Stimulated activated CD8-positive, alpha-beta memory T cell treated with anti-CD3 and anti-CD28 coated beads, Interleukin-12 subunit alpha, Interleukin-12 subunit beta, amount 100 ng/mL, for 1 hour (primary cell): ENCODE measurements at regions not wholly inside any gene's neighbourhood (a gene's known extent, or its start where the extent isn't known, plus 50 kb on each side); places are given as distances from the start of the nearest gene placed in this dataset.
"Not testable (repeated sequence)": the region's sequence is repeated elsewhere in the genome, so short reads cannot be mapped to it uniquely, and the experiment has no call there.

Experiments
- DNase-seq: peaks from one replicate; pipeline ENCODE4 v3.0.0-alpha.2; 2020; ENCODE audit warnings: low read depth

DNA sequence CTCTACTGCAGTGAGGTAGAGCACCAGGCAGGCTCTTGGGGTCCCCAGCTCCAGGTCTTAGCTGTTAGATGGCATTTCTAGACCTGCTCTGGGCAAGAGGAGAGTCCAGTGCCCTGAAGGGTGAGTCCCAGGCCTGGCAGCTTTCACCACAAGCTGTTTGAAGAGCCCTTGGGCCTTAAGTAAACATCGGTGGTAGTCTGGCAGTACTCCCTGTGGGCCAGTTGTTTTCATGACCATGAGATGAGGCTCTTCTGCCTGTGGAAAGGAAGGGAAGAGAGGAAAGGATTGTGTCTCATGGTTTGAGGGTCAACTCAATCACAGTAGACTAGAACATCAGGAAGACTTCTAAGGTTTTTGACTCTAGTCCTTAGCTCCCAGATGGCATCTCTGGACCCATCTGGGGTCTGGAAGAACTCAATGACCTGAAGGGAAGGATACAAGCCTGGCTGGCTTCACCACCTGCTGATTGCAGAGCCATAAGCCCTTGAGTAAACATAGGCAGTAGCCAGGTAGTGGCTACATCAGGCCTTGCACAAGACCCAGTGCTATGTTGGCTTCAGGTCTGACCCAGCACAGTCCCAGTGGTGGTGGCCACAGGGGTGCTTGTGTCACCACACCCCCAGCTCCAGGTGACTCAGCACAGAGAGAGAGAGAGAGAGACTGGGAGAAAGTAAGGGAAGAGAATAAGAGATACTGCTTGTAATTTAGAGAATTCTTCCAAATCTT is 114.3 kb upstream of the PCSK5 start:
- no peak for DNase-seq

DNA sequence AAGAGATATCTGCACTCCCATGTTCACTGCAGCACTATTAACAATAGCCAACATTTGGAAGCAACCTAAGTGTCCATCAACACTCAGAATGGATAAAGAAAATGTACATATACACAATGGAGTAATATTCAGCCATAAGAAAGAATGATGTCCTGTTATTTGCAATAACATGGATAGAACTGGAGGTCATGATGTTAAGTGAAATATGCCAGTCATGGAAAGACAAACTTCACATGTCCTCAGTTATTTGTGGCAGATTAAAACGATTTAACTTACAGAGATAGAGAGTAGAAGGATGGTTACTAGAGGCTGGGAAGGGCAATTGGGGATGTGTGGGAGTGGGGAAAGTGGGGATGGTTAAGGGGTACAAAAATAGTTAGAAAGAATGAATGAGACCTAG is 110.3 kb upstream of the PCSK5 start:
- no peak for DNase-seq

DNA sequence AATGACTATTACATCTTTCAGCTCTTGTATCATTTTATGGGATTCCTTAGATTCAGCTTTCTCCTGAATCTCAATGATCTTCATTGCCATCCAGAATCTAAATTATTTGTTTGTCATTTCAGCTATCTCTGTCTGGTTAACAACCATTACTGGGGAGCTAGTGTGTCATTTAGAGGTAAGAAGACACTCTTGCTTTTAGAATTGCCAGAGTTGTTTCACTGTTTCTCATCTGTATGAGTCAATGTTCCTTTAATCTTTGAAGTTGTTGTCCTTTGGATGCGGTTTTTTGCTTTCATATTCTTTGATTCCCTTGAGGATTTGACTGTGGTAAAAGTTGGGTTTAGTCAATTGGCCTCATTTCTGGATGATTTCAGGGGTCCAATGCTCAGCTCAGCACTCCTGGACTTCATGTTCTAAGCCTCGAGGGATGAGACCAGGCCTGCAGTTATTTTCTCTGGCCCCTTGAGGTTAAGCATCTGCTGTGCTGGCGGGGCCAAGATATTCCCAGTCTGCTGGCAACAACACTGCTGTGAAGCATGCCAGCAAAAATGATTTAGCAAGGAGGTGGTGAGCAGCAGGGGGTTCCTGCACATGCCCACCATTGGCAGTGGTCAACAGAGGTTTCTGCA is 102.4 kb upstream of the PCSK5 start:
- no peak for DNase-seq

DNA sequence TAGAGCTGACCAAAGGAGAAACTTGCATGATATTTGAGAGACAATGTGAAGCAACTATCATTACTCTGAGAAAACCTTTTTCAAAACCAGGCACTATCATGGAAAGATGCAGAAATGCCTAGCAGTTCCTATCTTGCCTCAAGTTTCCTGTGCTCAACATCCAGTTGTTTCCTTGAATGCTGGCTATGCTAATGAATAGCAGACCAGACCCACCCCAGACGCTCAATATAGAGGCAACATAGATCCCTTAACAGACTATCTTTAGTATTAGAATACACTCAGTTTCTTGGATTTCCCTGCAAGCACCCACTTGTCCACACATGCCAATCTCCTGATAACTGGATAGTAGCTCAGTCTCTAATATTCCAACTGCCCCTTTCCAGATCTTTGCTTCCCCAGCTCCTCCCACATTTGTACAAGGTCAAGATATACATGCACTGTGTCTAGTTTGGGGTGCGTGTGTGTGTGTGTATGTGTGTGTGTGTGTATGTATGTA is 93.3 kb upstream of the PCSK5 start:
- DNase-seq: no peak

DNA sequence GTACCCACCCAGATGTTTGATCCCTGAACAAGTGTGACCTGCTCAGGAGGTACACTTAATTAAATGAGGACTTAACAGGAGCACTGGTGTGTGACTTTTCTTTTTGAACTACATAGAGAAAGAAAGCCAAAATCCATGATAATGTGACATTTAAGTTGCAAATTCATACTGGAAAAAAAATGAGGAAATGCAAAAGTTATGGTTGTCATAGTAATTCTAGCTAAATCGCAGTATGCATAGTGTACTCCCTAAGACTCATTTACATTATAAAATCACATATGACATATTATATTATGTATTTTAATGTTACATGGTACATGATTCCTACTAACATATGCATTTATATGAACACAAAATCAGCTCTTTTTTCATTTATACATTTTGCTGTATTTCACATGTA is 92.0 kb upstream of the PCSK5 start:
- no peak for DNase-seq

DNA sequence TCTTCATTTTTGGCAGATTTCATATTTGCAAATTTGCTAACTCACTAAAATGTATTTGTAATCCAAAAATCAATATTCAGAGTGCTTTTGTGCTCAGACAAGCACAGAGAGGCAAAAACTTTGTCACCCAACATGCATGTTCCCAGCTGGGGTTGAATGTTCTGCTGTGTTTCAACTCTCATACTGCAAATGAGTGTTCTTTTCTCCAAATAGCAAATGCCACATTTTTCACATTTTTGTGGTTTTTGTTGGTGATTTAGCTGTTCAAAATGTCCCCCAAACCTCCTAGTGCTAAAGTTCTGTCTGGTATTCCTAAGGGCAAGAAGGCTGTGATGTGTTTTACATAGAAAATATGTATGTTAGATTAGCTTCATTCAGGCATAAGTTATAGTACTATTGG is 87.3 kb upstream of the PCSK5 start:
- no peak for DNase-seq

DNA sequence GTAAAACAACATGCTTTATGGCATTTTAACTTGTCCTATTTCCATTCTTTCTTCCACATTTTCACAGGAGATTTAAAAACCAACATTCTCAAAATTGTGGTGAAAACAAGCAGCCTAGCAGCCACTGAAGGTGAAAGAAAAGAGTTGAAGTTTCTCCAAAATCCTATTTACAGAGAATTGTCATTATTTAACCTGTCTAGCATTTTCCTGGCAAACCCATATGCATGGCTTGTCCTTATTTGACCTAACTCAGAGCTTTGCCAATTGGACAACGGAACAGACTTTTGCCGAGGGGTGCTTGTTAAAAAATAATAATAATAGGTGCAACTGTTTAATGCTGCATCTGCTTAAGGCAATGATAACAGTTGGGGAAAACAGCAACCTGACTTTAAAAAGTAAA is 80.4 kb upstream of the PCSK5 start:
- DNase-seq: no peak

DNA sequence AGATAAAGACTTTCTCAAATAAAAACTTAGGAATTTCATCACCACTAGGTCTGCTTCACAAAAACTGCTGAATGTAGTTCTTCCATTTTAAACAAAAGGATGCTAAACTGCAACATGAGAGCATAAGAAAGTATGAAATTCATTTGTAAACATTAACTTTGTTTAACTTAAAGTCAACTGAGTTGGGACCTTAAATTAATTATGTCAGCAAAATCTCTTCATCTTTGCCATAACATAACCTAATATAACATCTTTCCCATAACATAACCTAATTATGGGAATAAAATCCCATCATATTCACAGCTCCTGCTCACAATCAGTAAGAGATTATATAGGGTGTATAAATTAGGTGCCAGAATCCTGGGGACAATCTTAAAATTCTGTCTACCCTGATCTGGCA is 78.8 kb upstream of the PCSK5 start:
- no peak for DNase-seq

DNA sequence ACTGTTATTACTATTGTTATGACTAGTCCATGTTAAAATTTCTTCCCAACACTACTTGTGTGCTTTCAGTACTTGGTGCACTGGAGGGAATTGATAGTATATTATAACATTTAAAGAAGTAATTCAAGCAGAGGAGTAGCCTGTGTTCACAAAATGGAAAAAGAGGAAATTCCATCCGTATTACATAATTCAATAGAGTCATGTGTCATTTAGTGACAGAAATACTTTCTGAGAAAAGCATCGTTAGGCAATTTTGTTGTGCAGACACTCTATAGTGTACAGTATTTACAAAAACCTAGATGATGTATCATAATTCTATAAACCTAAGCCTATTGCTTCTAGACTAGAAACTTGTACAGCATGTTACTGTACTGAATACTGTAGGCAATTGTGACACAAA is 78.3 kb upstream of the PCSK5 start:
- no peak for DNase-seq

DNA sequence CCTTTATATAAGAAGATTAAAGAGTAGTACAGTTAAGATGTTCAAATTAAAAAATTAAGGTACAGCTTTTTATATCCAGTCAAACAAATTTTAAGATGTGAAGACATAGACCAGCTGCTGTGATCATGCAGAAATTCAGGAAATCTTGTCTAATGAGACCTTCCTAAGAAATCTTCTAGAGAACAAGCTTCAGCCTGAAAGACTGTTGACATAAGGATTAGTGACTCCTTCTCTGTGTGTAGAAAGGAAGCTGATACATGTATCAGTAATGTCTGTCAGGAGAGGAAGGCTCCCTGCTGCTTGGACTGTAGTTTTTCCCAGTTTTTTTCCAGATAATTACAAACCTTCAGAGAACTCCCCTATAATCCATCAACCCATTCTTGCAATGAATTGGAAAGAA is 75.8 kb upstream of the PCSK5 start:
- DNase-seq: no peak

DNA sequence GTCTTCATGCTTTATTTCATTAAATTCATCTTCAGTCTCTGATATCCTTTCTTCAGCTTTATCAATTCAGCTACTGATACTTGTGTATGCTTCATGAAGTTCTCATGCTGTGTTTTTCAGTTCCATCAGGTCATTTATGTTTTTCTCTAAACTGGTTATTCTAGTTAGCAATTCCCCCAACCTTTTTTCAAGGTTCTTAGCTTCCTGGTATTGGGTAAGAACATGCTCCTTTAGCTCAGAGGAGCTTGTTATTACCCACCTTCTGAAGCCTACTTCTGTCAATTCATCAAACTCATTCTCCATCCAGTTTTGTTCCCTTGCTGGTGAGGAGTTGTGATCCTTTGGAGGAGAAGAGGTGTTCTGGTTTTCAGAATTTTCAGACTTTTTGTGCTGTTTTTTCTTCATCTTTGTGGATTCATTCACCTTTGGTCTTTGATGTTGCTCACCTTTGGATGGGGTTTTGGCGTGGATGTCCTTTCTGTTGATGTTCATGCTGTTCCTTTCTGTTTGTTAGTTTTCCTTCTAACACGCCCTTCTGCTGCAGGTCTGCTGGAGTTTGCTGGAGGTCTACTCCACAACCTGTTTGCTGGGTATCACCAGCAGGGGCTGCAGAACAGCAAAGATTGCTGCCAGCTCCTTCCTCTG is 69.9 kb upstream of the PCSK5 start:
- DNase-seq: not testable (repeated sequence)

DNA sequence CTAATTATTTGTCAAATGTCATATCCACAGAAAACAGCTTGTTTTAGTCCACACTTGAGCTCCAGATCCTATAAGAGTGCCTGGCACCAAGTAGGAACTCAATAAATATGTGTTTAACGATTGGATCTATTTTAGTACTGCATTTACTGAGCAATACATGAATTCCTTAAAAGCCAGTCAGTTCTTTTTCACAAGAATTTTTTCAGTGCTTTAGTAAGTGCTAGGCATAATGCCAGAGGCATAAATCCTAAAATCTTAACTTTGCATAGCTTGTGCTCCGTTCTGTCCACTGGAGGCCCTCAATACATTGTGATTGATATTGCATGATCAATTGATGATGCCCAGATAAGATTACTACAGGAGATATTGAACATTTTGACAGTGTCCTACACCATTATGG is 67.3 kb upstream of the PCSK5 start:
- no peak for DNase-seq

DNA sequence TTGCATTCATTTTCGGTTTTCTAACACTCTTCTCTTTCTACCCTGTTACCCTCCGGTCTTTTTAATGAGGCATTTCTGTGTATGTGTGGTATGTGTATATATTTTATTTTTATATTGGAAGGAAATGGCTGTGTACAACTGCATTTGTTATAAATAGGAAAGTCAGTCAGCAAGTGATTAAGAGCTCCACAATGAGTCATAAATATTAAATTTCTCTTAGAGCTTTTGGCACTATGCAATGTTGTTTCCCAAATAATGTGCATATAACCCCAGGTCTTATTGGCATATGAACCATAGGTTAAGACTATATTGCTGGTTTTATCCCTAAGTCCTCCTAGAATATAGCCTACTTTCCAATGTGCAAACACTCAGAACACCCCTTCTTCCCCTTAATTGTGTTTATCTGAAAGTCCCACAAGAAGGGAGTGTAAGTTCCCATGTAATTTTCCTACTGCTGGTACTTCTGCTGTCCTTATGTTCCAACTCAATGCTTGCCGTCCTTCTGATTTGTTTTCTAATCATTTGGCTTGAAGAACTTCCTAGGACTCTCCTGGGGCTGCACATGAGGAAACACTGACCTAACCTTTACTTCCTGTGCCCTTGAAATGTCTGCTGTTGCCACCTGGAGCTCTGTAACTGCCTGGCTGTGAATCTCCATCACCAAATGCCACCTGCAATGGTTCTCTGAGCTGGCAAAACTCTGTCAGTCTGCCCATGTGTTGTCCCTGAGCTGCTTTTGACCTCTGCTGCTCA is 65.5 kb upstream of the PCSK5 start:
- DNase-seq: no peak

DNA sequence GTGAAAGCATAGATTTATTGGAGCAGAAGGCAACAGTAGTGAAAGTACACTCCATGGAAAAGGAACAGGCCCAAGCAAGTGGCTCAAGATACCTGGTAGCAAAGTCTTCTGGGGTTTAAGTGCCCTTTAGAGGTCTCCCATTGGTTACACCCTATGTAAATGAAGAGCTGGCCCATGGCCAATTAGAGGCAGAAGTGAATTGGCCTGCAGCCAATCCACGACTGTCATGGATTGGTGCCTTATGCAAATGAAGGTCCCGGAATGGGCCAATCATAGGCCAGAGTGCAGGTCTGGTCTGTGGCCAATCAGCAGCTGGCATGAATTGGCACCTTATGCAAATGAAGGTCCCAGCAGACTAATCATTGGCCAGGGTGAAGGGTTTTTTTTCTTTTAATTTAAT is 64.2 kb upstream of the PCSK5 start:
- no peak for DNase-seq

DNA sequence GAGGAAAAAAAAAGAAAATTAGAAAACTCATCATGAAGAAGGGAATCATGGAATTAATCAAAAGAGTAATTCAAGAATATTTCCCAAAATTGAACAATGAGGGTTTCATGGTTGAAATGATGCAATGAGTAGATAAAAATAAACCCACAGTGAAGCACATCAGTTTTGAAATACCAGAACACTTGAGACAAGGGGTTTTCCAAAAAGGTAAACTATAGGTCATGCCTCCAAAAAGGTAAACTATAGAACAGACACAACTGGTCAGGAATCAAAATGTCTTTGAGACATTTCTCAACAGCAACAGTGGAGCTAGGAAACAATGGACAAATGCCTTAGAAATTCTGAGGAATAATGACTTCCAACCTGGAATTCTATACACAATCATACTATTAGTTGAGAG is 60.2 kb upstream of the PCSK5 start:
- DNase-seq: no peak

DNA sequence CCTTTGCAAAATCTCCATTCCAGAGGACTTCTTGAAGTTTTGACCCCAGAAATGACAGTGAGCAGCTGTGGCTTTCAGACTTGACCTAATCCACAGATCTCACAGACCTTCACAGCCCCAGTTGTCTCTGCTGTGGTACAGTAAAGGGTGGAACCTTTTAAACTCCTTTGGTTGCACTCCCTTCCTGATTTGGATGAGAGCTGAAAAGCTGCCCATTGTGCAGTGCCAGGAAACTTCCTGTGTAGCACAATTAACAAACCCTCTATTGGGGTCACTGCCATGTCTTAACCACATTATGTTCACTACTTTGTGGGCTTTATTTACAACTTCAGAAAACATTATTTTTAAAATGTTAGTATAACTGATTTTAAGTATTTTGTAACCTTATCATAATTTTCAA is 56.7 kb upstream of the PCSK5 start:
- DNase-seq: no peak

DNA sequence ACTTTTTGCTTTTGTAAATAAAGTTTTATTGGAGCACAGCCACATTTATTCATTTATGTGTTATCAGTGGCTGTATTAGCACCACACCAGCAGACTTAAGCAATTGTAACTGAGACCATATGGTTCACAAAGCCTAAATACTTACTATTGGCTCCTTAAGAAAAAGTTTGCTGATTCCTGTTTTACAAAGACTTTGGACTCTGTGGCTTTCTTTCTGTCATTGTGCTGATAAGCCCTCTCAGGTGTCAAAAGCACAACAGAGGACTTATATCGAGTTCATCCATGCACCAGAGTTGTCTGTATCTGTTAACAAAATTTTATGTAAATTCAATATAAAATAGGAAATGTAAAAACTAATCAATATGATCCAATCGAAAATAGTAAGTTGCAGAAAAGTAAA is 55.6 kb upstream of the PCSK5 start:
- DNase-seq: no peak
